22Rv1 (cell line): ENCODE measurements at regions not wholly inside any gene's neighbourhood (a gene's known extent, or its start where the extent isn't known, plus 50 kb on each side); places are given as distances from the start of the nearest gene placed in this dataset.

Experiments used
- ZFX ChIP-seq: fragments of 450-650 bp; IDR thresholded peaks from 2 replicates; pipeline ENCODE4 v1.6.1; 2017; ENCODE audit warnings: antibody characterized with exemption, borderline replicate concordance
- TF ChIP-seq, protein P1 (sequence below): fragments of 450-650 bp; IDR thresholded peaks from 2 replicates; pipeline ENCODE4 v1.5.1; 2017; ENCODE audit warnings: mild to moderate bottlenecking

DNA sequence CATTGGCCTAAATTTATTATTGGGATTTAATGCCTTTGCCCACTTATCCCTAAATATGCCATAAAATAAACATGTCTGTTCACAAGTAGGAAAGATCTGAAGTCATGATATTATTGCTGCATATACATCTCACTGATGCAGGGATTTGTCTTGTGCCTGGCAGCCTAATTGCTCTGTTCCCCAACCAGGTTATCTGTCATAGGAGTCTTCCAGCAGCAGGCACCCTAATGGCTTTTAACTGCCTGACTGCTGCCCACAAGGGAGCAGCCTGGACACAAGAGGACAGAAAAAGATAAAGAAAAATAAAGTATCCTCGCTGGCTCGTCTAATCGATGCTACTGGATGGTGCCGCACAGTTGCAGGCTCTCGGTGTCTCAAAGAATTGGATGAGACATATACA is 337.6 kb upstream of the FAR2 start:
- TF ChIP-seq, protein P1, sequence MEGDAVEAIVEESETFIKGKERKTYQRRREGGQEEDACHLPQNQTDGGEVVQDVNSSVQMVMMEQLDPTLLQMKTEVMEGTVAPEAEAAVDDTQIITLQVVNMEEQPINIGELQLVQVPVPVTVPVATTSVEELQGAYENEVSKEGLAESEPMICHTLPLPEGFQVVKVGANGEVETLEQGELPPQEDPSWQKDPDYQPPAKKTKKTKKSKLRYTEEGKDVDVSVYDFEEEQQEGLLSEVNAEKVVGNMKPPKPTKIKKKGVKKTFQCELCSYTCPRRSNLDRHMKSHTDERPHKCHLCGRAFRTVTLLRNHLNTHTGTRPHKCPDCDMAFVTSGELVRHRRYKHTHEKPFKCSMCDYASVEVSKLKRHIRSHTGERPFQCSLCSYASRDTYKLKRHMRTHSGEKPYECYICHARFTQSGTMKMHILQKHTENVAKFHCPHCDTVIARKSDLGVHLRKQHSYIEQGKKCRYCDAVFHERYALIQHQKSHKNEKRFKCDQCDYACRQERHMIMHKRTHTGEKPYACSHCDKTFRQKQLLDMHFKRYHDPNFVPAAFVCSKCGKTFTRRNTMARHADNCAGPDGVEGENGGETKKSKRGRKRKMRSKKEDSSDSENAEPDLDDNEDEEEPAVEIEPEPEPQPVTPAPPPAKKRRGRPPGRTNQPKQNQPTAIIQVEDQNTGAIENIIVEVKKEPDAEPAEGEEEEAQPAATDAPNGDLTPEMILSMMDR = no peak
- TF ChIP-seq ZFX = no peak
